Muscle of arm (tissue), 1 donor: ENCODE measurements at regions not wholly inside any gene's neighbourhood (a gene's known extent, or its start where the extent isn't known, plus 50 kb on each side); places are given as distances from the start of the nearest gene placed in this dataset.
A peak's percentile ranks its signal among the peaks of the same experiment; 100 is the strongest.

Experiments
- DNase-seq: peaks from one replicate; pipeline ENCODE4 v3.0.0-alpha.2; 2013

- no peak for DNase-seq
Measured at GRCh38 chr4:147360301-147360700, 120.6 kb upstream of the EDNRA start.

DNA sequence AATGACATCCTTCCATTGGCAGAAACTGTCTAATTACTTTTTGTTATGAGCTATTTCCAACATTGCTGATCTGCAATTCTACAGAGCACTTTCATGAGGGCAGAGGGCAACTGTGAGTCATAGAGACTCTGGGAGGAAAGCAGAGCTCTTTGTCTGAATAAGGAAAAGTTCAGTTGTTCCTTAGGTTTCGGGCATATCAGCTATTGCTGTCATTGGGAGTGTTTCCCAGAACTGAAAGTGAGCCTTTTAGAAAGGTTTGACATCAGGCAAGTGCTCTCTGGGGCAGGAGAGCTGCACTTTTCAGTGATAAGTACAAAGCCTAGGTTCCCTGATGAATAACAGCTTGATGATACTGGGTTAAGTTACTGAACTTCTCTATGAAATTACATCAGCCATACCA is 119.2 kb upstream of the EDNRA start:
- DNase-seq: no peak

GRCh38 chr4:147362938-147363337 is 118.0 kb upstream of the EDNRA start:
- DNase-seq: peak; percentile 59

DNA sequence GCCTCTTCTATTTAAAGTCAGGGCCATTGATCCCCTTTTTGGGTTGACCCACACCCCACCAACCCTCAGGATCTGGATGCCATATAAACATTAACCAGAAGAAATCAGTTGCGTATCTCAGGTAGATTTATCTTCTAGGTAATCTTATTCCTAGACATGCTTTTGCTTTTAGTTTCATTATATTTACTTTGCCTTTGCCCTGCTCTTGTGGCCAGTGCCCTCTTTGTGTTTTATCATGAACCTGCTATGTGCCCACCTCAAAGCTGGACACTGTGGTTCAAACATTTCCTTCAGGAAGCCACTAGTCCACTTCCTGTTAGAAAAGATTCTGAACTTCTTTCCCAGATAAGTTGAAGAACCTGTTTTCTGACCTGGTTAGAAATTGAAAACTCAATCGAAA is 117.4 kb upstream of the EDNRA start:
- no peak for DNase-seq

DNA sequence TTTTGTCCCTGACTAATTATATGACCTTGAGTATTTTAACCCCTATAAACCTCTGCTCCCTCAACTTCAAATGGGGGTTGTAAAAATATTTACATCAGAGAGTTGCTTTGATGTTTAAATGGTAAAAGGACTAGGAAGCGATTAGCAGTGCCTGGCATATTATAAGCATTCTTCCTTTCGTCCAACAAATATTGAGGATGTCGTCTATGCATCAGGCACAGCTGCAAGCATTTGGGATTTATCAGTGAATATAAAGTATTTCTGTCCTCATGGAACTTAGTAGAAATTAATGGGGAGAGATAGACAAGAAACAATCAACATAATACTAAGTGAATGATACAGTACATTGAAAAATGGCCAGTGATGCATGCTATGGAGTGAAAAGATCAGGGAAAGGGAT is 115.5 kb upstream of the EDNRA start:
- DNase-seq: no peak

GRCh38 chr4:147366164-147366563 is 114.7 kb upstream of the EDNRA start:
- no peak for DNase-seq

DNA sequence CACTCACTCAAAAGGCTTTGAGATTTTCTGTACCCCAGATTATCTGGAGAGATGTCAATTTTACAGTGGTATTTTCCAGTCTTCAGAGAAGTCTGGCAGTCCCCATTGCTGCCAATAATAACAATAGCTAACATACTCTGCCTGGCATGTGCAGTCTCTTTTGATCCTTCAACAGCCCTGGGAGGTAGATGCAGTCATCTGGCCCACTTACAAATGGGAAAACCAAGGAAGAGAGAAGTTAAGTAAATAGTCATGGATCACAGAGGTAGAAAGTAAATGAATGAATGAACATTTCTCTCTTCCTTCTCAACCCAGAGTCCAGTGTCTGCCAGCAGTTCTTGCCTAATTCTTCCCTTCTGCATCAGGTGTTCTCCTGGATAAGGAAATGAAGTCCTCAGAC is 113.0 kb upstream of the EDNRA start:
- DNase-seq: no peak

GRCh38 chr4:147368948-147369347 is 111.9 kb upstream of the EDNRA start:
- no peak for DNase-seq

- DNase-seq: no peak
Measured at GRCh38 chr4:147370473-147370872, 110.4 kb upstream of the EDNRA start.

- no peak for DNase-seq
Measured at GRCh38 chr4:147370881-147371280, 110.0 kb upstream of the EDNRA start.

GRCh38 chr4:147371661-147372060 is 109.2 kb upstream of the EDNRA start:
- DNase-seq: no peak

DNA sequence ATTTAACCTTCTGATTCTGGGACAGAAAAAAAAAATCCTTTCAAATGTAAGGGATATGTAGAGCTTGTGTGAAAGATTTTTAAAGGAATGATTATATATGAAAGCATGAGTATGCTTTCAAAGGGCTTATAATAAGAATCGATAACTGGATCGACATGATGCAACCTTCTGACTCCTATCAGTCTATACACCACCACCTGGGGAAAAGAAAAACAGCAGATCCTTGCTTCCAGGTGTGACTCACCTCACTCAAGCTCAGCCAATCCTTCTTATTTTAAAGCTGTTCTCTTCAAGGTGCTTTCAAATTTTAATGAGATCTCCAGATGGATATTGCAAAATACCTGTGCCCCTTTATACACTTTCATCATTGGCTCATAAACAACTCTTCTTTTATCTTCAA is 102.1 kb upstream of the EDNRA start:
- no peak for DNase-seq

- no peak for DNase-seq
Measured at GRCh38 chr4:147381749-147382148, 99.1 kb upstream of the EDNRA start.

GRCh38 chr4:147388018-147388417 is 92.9 kb upstream of the EDNRA start:
- DNase-seq: no peak

- DNase-seq: no peak
Measured at GRCh38 chr4:147396105-147396504, 84.8 kb upstream of the EDNRA start.

- DNase-seq: no peak
Measured at GRCh38 chr4:147398556-147398955, 82.3 kb upstream of the EDNRA start.

GRCh38 chr4:147400721-147401120 is 80.2 kb upstream of the EDNRA start:
- no peak for DNase-seq

GRCh38 chr4:147401221-147401620 is 79.7 kb upstream of the EDNRA start:
- no peak for DNase-seq

DNA sequence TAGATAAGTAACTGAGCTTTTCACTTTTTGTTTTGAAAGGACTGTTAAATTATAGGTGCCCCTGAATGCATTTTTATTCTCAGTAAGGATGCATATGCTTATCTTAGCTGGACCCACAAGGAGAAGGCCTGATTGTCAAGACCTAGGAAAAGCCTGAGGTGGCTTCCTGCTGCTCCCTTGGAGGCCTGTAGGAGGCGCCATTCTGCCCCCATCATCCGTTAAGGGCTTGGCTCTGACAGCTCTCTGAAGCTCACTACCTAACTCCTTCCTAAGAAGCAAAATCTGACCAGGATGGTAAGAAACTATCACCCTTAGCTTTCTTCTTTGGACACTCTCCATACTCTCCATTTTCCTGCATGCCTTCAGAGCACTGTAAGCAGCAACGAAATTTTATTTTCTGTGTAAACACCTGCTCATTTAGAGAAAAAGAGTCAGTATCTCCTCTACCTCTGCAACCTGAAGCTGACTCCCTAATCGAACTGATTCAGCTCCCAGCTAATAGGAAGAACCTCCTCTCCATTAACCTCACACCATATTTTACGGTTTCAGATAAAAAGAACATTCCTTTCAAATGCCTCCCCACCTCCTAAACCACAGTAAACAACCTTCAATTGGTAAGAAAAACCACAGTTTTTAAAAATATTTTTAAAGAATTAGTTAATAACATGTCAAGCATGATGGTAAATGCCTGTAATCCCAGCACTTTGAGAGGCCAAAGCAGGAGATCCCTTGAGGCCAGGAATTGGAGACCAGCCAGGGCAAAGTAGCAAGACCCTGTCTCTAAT is 73.4 kb upstream of the EDNRA start:
- no peak for DNase-seq

DNA sequence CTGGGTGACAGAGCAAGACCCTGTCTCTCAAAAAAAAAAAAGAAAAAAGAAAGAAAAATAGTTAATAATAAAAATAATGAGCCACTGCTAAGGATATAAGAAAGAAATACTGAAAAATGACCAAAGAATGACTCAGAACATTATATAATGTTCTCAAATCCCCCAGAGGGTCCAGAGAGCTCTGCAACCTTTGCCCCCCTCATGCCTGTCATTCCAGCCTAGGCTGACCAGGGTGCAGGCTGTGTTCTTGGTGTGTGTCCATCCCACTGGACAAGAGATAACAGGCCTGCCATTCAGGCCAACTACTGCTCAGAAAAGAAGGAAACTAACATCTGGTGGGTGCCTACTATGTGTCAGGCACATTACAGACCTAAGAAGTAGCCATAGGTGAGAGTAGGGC is 72.7 kb upstream of the EDNRA start:
- no peak for DNase-seq

DNA sequence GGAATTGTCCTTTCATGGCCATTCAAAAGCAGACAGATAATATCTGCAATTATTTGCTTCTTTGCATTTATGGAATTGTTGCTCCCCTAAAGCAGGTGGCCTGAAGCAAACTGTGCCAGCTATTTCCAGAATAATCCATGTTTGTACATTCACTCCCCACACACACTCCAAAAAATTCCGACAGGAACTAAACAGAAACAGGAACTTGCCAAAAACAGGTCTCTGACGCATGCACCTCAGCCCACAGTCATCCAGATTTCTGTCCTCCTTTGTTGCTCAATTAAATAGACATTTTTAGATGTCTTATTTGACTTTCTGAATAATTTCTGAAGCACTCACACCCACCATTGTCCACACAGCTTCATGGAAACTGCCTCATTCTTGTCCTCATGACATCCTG is 71.5 kb upstream of the EDNRA start:
- peak; percentile 1 for DNase-seq

- no peak for DNase-seq
Measured at GRCh38 chr4:147418226-147418625, 62.7 kb upstream of the EDNRA start.

- DNase-seq: no peak
Measured at GRCh38 chr4:147421456-147421855, 59.4 kb upstream of the EDNRA start.

DNA sequence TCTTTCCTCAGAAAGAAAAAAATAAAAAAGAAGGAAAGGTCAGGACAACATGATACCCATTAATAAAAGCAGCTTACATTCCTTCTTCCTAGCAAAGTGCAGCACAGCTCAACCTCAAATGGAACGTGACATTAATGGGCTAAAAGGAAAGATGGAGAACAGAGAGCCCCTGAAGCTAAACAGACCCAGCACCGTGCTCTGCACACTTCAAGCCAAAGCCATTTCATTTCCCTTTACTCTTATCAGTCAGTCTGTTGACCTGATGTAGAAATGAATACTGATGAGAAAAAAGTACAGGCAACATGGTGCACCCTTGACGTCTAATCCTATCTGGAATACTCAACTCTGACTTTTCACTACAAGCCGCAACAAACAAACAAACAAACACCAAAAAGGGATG is 57.7 kb upstream of the EDNRA start:
- DNase-seq: no peak
